ENCODE measurements at regions not wholly inside any gene's neighbourhood (a gene's known extent, or its start where the extent isn't known, plus 50 kb on each side); places are given as distances from the start of the nearest gene placed in this dataset.
A peak's percentile ranks its signal among the peaks of the same experiment; 100 is the strongest.

GRCh38 chr18:64270121-64270520, 121.2 kb upstream of the LINC00305 start:
- Histone ChIP-seq H3K9ac (ENCODE audit: low read depth, low read length, poor library complexity) (no peak overlapping the region), H2AK5ac (ENCODE audit: low read depth, low read length) (no peak overlapping the region), H3K4me3 (ENCODE audit: low read length in 2 of 2) (no peak overlapping the region), H3K4ac (ENCODE audit: low read length) (no peak overlapping the region), H2AFZ (ENCODE audit: low read length) (no peak overlapping the region), H2BK120ac (ENCODE audit: low read depth, low read length) (no peak overlapping the region), H3K4me1 (ENCODE audit: control insufficient read depth in 2 of 2, insufficient read depth in 1 of 2, low read depth in 1 of 2, low read length in 2 of 2) (peaks cover 9 to 13% of the 10 kb centered on the region in 2 donors), H3K27me3 (ENCODE audit: control insufficient read depth in 3 of 3, insufficient read depth in 3 of 3, low read depth in 1 of 3, low read length in 3 of 3) (no peaks in the 10 kb centered on the region), H3K23ac (ENCODE audit: low read depth, low read length, poor library complexity) (no peak overlapping the region), H4K91ac (ENCODE audit: low read depth, low read length, poor library complexity) (no peak overlapping the region), H2BK12ac (ENCODE audit: low read length) (no peak overlapping the region), H3K4me2 (ENCODE audit: insufficient read depth, low read length, poor library complexity, severe bottlenecking) (no peak overlapping the region), H3K36me3 (replicated peaks in 1 of 2; ENCODE audit: control insufficient read depth in 2 of 2, insufficient read depth in 2 of 2, low read length in 2 of 2) (no peaks in the 10 kb centered on the region), H2BK5ac (ENCODE audit: low read length) (no peak overlapping the region), H3K18ac (ENCODE audit: low read length) (no peak overlapping the region), H2BK15ac (ENCODE audit: low read length) (no peak overlapping the region), H3K27ac (replicated peaks; ENCODE audit: low read length) (no peak overlapping the region), H3K14ac (ENCODE audit: low read length) (no peak overlapping the region), H3K9me3 (replicated peaks in 1 of 2; ENCODE audit: control insufficient read depth in 2 of 2, insufficient read depth in 1 of 2, low read depth in 1 of 2, low read length in 2 of 2) (no peaks in the 10 kb centered on the region), H3K79me1 (ENCODE audit: low read depth, low read length) (no peaks in the 10 kb centered on the region), H4K8ac (ENCODE audit: low read depth, low read length) (no peak overlapping the region)
- DNase-seq (ENCODE audit: low spot score): no peak
- WGBS, 2 donors (ENCODE audit: extremely low coverage in 2 of 2, insufficient read length in 2 of 2, insufficient replicate concordance in 1 of 2): no CpG with 5 or more reads among the region's 3 CpGs

- no peak overlapping the region for H2AK5ac ChIP-seq (ENCODE audit: low read depth, low read length)
- H3K23ac ChIP-seq (ENCODE audit: low read depth, low read length, poor library complexity): no peak overlapping the region
- no peak overlapping the region for H2BK5ac ChIP-seq (ENCODE audit: low read length)
- H2BK12ac ChIP-seq (ENCODE audit: low read length): no peak overlapping the region
- no peaks in the 10 kb centered on the region for H3K4me1 ChIP-seq (ENCODE audit: control insufficient read depth in 2 of 2, insufficient read depth in 1 of 2, low read depth in 1 of 2, low read length in 2 of 2)
- no peak overlapping the region for H3K4me3 ChIP-seq (ENCODE audit: low read length in 2 of 2)
- H3K9me3 ChIP-seq (replicated peaks in 1 of 2; ENCODE audit: control insufficient read depth in 2 of 2, insufficient read depth in 1 of 2, low read depth in 1 of 2, low read length in 2 of 2): no peaks in the 10 kb centered on the region
- no CpG with 5 or more reads among the region's 2 CpGs for WGBS, 2 donors (ENCODE audit: extremely low coverage in 2 of 2, insufficient read length in 2 of 2, insufficient replicate concordance in 1 of 2)
- no peak overlapping the region for H4K91ac ChIP-seq (ENCODE audit: low read depth, low read length, poor library complexity)
- no peaks in the 10 kb centered on the region for H3K36me3 ChIP-seq (replicated peaks in 1 of 2; ENCODE audit: control insufficient read depth in 2 of 2, insufficient read depth in 2 of 2, low read length in 2 of 2)
- H3K18ac ChIP-seq (ENCODE audit: low read length): no peak overlapping the region
- DNase-seq (ENCODE audit: low spot score): no peak
- no peak overlapping the region for H2AFZ ChIP-seq (ENCODE audit: low read length)
- no peak overlapping the region for H4K8ac ChIP-seq (ENCODE audit: low read depth, low read length)
- H3K27ac ChIP-seq (replicated peaks; ENCODE audit: low read length): no peak overlapping the region
- H3K27me3 ChIP-seq (ENCODE audit: control insufficient read depth in 3 of 3, insufficient read depth in 3 of 3, low read depth in 1 of 3, low read length in 3 of 3): no peaks in the 10 kb centered on the region
- no peak overlapping the region for H3K4me2 ChIP-seq (ENCODE audit: insufficient read depth, low read length, poor library complexity, severe bottlenecking)
- no peaks in the 10 kb centered on the region for H3K79me1 ChIP-seq (ENCODE audit: low read depth, low read length)
- H2BK15ac ChIP-seq (ENCODE audit: low read length): no peak overlapping the region
- no peak overlapping the region for H3K4ac ChIP-seq (ENCODE audit: low read length)
- H2BK120ac ChIP-seq (ENCODE audit: low read depth, low read length): no peak overlapping the region
- H3K14ac ChIP-seq (ENCODE audit: low read length): no peak overlapping the region
- no peak overlapping the region for H3K9ac ChIP-seq (ENCODE audit: low read depth, low read length, poor library complexity)
Observed at GRCh38 chr18:64264171-64264570, 115.3 kb upstream of the LINC00305 start.

GRCh38 chr18:64260810-64261209, 111.9 kb upstream of the LINC00305 start:
- no peak overlapping the region for H2AFZ ChIP-seq (ENCODE audit: low read length)
- no peaks in the 10 kb centered on the region for H3K36me3 ChIP-seq (replicated peaks in 1 of 2; ENCODE audit: control insufficient read depth in 2 of 2, insufficient read depth in 2 of 2, low read length in 2 of 2)
- no peak for DNase-seq (ENCODE audit: low spot score)
- H3K27me3 ChIP-seq (ENCODE audit: control insufficient read depth in 3 of 3, insufficient read depth in 3 of 3, low read depth in 1 of 3, low read length in 3 of 3): no peaks in the 10 kb centered on the region
- H3K79me1 ChIP-seq (ENCODE audit: low read depth, low read length): no peaks in the 10 kb centered on the region
- no peaks in the 10 kb centered on the region for H3K4me1 ChIP-seq (ENCODE audit: control insufficient read depth in 2 of 2, insufficient read depth in 1 of 2, low read depth in 1 of 2, low read length in 2 of 2)
- H2BK120ac ChIP-seq (ENCODE audit: low read depth, low read length): no peak overlapping the region
- no peak overlapping the region for H2BK12ac ChIP-seq (ENCODE audit: low read length)
- no peak overlapping the region for H2BK5ac ChIP-seq (ENCODE audit: low read length)
- no peak overlapping the region for H4K8ac ChIP-seq (ENCODE audit: low read depth, low read length)
- H4K91ac ChIP-seq (ENCODE audit: low read depth, low read length, poor library complexity): no peak overlapping the region
- H3K4ac ChIP-seq (ENCODE audit: low read length): no peak overlapping the region
- peaks cover 0 to 2% of the 10 kb centered on the region in 2 donors for H3K9me3 ChIP-seq (replicated peaks in 1 of 2; ENCODE audit: control insufficient read depth in 2 of 2, insufficient read depth in 1 of 2, low read depth in 1 of 2, low read length in 2 of 2)
- H3K27ac ChIP-seq (replicated peaks; ENCODE audit: low read length): no peak overlapping the region
- H3K9ac ChIP-seq (ENCODE audit: low read depth, low read length, poor library complexity): no peak overlapping the region
- no peak overlapping the region for H3K18ac ChIP-seq (ENCODE audit: low read length)
- H3K23ac ChIP-seq (ENCODE audit: low read depth, low read length, poor library complexity): no peak overlapping the region
- no CpG with 5 or more reads among the region's 2 CpGs for WGBS, 2 donors (ENCODE audit: extremely low coverage in 2 of 2, insufficient read length in 2 of 2, insufficient replicate concordance in 1 of 2)
- H3K4me2 ChIP-seq (ENCODE audit: insufficient read depth, low read length, poor library complexity, severe bottlenecking): no peak overlapping the region
- no peak overlapping the region for H3K4me3 ChIP-seq (ENCODE audit: low read length in 2 of 2)
- no peak overlapping the region for H3K14ac ChIP-seq (ENCODE audit: low read length)
- H2BK15ac ChIP-seq (ENCODE audit: low read length): no peak overlapping the region
- no peak overlapping the region for H2AK5ac ChIP-seq (ENCODE audit: low read depth, low read length)

GRCh38 chr18:64259871-64260270, 111.0 kb upstream of the LINC00305 start:
- Histone ChIP-seq H2BK15ac (ENCODE audit: low read length) (no peak overlapping the region), H2BK12ac (ENCODE audit: low read length) (no peak overlapping the region), H3K18ac (ENCODE audit: low read length) (no peak overlapping the region), H3K27me3 (ENCODE audit: control insufficient read depth in 3 of 3, insufficient read depth in 3 of 3, low read depth in 1 of 3, low read length in 3 of 3) (no peaks in the 10 kb centered on the region), H3K36me3 (replicated peaks in 1 of 2; ENCODE audit: control insufficient read depth in 2 of 2, insufficient read depth in 2 of 2, low read length in 2 of 2) (no peaks in the 10 kb centered on the region), H2AFZ (ENCODE audit: low read length) (no peak overlapping the region), H2AK5ac (ENCODE audit: low read depth, low read length) (no peak overlapping the region), H3K4ac (ENCODE audit: low read length) (no peak overlapping the region), H3K27ac (replicated peaks; ENCODE audit: low read length) (no peak overlapping the region), H3K9ac (ENCODE audit: low read depth, low read length, poor library complexity) (no peak overlapping the region), H4K8ac (ENCODE audit: low read depth, low read length) (no peak overlapping the region), H3K14ac (ENCODE audit: low read length) (peak overlapping the region; percentile 10), H2BK120ac (ENCODE audit: low read depth, low read length) (no peak overlapping the region), H3K79me1 (ENCODE audit: low read depth, low read length) (no peaks in the 10 kb centered on the region), H3K4me2 (ENCODE audit: insufficient read depth, low read length, poor library complexity, severe bottlenecking) (no peak overlapping the region), H3K4me3 (ENCODE audit: low read length in 2 of 2) (no peak overlapping the region), H3K23ac (ENCODE audit: low read depth, low read length, poor library complexity) (no peak overlapping the region), H4K91ac (ENCODE audit: low read depth, low read length, poor library complexity) (no peak overlapping the region), H2BK5ac (ENCODE audit: low read length) (no peak overlapping the region), H3K9me3 (replicated peaks in 1 of 2; ENCODE audit: control insufficient read depth in 2 of 2, insufficient read depth in 1 of 2, low read depth in 1 of 2, low read length in 2 of 2) (peaks cover 0 to 2% of the 10 kb centered on the region in 2 donors), H3K4me1 (ENCODE audit: control insufficient read depth in 2 of 2, insufficient read depth in 1 of 2, low read depth in 1 of 2, low read length in 2 of 2) (no peaks in the 10 kb centered on the region)
- no CpG with 5 or more reads among the region's 4 CpGs for WGBS, 2 donors (ENCODE audit: extremely low coverage in 2 of 2, insufficient read length in 2 of 2, insufficient replicate concordance in 1 of 2)
- no peak for DNase-seq (ENCODE audit: low spot score)
